ENCODE measurements at regions not wholly inside any gene's neighbourhood (a gene's known extent, or its start where the extent isn't known, plus 50 kb on each side); places are given as distances from the start of the nearest gene placed in this dataset.
"Not testable (repeated sequence)": the region's sequence is repeated elsewhere in the genome, so short reads cannot be mapped to it uniquely, and the experiment has no call there.

GRCh38 chr1:4121834-4122512 is 221.9 kb upstream of the C1orf174 start:
- DNase-seq = no peak

- no peak for DNase-seq
These were observed 222.6 kb upstream of the C1orf174 start for GRCh38 chr1:4122513-4123160.

DNA sequence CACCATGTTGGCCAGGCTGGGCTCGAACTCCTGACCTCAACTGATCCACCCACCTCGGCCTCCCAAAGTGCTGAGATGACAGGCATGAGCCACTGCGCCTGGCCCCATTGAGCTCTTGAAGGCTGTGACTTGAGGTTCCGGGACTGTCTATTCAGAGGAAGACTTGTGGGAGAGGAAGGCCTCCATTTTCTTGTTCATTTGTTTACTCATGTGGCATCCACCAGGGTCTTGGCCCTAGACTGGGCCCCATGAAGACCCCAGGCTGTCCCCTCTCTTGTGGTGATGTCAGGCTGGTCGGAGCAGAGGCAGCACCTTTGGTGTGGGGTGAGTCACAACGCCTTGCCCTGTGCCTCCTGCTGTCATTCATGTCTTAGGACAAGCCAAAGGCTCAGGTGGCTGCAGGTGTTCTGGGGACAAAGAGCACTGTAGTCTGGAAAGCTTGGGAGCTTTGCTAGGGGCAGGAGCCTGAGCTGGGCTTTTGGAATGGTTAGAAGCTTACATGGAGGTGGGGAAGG is 224.6 kb upstream of the C1orf174 start:
- no peak for DNase-seq

- DNase-seq = no peak
These were observed 226.2 kb upstream of the C1orf174 start for GRCh38 chr1:4126251-4126650.

DNA sequence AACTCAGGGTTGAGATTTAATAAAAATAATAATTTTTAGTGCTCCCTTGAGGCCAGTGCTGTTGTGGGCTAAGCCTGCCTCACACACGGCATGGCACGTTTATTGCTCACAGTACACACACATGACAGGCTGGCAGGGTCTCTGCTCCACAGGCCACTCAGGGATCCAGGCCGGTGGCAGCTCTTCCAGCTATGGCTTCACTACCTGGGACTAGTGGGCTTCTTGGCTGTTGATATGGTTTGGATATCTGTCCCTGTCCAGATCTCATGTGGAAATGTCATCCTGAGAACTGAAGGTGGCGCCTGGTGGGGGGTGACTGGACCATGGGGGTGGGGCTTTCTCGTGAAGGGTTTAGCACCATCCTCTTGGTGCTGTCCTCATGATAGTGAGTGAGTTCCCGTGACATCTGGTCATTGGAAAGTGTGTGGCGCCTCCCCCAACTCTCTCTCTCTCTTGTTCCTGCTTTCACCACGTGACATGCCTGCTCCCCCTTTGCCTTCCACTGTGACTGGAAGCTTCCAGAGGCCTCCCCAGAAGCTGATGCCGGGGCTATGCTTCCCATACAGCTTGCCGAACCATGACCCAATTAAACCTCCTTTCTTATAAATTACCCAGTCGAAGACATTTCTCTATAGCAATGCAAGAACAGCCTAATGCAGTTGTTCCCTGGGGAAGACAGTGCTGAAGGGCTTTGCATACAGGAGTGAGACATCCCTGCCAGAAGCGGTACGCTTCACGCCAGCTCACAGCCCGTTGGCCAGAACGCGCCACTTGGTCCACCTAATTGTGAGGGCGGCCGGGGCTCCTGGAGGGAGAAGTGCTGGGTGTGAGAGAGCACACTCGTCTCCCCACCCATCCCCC is 226.9 kb upstream of the C1orf174 start:
- DNase-seq = no peak

DNA sequence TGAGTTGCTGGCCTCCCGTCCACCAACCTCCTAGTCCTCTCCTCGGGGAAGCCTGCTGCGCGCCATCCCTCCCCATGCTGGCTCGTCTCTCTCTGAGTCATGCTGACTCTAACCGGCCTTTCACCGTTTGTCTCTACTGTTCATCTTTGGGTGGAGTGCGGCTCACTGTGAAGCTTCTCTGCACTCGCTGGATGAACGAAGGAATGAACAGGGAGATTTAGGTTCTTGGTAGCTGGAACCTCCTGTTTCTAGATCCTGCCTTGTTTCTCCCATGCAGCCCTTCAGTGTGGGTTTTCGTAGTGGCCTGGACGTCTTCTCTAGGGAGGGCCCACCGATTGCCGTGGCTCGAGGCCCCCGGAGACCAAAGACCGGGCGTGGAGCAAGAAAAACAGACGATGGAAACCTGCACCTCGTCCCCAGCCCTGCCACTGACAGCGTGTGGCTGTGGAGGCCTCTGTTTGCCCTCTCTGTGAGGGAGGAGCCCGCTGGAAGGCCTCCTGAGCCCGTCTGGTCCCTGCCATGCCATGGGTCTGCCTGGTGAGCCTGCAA is 227.6 kb upstream of the C1orf174 start:
- DNase-seq = no peak

GRCh38 chr1:4128616-4129015 is 228.5 kb upstream of the C1orf174 start:
- DNase-seq = no peak

DNA sequence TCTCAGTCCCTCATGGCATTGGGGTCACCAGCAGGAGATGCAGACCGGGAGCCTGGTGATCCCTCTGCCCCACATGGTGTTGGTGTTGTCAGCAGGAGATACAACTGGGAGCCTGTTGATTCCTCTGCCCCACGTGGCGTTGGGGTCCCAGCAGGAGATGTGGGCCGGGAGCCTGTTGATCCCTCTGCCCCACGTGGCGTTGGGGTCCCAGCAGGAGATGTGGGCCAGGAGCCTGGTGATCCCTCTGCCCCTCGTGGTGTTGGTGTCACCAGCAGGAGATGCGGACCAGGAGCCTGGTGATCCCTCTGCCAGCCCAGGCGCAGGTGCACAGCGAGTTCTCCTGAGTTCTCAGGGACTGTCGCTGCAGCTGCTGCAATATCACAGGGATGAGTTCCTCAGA is 229.6 kb upstream of the C1orf174 start:
- no peak for DNase-seq

GRCh38 chr1:4130096-4130495 is 230.0 kb upstream of the C1orf174 start:
- no peak for DNase-seq

GRCh38 chr1:4131734-4132133 is 231.7 kb upstream of the C1orf174 start:
- DNase-seq = no peak

- no peak for DNase-seq
These were observed 232.6 kb upstream of the C1orf174 start for GRCh38 chr1:4132352-4133296.

DNA sequence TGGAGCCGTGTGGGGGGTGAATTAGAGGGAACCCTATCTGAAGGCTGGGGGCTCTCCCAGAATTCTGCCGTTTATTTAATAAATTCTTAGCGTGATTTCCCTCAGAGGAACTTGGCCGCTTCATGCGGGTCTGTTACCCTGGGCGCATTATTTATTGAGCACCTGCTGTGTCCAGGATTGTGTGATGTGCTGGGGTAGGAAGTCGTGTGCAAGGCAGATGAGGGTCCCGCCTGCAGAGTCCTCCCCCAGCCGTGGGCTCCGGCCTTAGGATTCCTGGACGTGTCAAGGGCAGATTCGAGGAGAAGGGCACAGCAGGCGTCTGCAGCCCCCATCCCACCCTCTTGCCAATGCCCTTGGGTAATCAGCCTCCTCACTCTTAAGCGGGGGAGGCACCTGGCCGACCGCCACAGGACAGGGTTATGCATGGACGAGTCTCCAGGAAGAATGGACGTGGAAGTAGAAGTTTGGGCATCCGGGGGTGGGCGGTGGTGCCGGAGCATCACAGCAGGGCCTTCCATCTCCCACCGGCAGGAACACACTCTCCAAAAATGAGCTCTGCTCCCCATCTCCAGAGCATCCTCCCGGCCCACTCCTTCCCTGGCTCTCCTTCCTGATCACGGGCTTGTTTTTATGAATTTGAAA is 233.3 kb upstream of the C1orf174 start:
- no peak for DNase-seq

GRCh38 chr1:4133939-4134321 is 233.9 kb upstream of the C1orf174 start:
- no peak for DNase-seq

GRCh38 chr1:4135853-4136252 is 235.8 kb upstream of the C1orf174 start:
- not testable (repeated sequence) for DNase-seq

- DNase-seq = no peak
These were observed 237.7 kb upstream of the C1orf174 start for GRCh38 chr1:4137621-4138415.

- DNase-seq = no peak
These were observed 239.6 kb upstream of the C1orf174 start for GRCh38 chr1:4139646-4140045.

DNA sequence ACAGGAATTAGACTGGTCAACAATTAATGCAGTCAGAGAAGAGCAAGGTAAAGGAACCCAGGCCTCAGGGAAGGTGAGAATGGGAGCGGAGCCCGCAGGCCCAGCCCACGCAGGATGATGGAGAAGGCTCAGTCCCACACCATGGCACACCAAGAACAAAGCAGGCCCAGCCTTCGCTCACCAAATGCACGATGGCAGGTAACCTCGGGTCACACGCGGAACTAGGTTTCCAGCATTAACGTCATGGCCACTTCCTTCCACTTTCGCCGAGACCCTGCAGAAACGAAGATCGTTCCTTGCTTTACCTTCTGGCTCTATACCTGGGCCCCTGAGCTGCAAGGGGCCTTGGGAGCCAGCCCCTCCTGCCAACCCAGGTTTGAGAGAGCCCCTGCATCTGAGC is 240.2 kb upstream of the C1orf174 start:
- no peak for DNase-seq

GRCh38 chr1:4140821-4141220 is 240.7 kb upstream of the C1orf174 start:
- DNase-seq = no peak

DNA sequence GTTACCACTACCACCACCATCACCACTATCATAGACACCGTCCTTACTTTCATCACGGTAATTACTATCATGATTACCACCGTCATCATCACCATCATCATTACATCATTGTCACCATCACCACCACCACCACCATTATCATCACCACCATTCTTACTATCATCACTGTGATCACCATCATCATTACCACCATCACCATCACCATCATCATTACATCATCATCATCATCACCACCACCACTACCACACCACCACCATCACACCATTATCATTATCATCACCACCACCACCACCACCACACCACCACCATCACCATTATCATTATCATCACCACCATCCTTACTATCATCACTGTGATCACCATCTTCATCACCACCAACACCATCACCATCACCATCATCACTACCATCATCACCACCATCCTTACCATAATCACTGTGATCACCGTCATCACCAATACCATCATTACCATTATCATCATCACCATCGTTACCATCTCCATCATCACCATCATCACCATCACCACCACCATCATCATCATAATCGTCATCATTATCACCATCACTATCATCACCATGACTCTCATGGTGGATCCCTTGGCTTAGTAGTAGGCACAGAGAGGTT is 244.4 kb upstream of the C1orf174 start:
- DNase-seq = no peak

DNA sequence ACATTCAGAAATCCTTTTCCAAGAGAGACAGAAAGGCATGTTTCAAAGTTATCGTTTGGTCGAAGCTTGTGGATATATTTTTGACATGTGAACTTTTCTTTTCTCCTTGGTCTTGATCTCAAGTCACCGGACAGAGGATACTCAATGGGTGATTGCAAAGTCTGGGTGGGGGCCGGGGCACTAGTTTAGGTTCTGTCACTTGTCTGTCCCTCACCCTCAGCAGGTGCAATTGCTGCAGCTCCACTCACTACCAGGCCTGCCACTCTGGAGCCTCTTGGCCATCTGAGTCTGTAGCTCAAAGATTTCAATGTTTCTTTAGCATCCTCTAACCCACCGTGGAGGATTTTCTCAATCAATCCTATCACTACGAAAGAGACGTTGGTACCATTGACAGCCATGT is 246.0 kb upstream of the C1orf174 start:
- no peak for DNase-seq
